Chondrocyte (in vitro differentiated cells): ENCODE measurements at regions not wholly inside any gene's neighbourhood (a gene's known extent, or its start where the extent isn't known, plus 50 kb on each side); places are given as distances from the start of the nearest gene placed in this dataset.

Source experiments
- DNase-seq: peaks from one replicate; pipeline ENCODE4 v3.0.0; 2021; ENCODE audit warnings: mixed read lengths, low spot score
- H3K27ac Mint-ChIP-seq: one replicate; pipeline ENCODE4 v1.8.0; 2021; ENCODE audit warnings: mild to moderate bottlenecking, moderate library complexity, mixed read lengths; ENCODE audit not compliant: unreplicated experiment
- H3K27me3 Mint-ChIP-seq: 2 replicates; pipeline ENCODE4 v1.8.0; 2021; ENCODE audit warnings: low read depth, mixed read lengths
- H3K36me3 Mint-ChIP-seq: 2 replicates; pipeline ENCODE4 v1.8.0; 2021; ENCODE audit warnings: low read depth, mixed read lengths
- H3K4me1 Mint-ChIP-seq: 2 replicates; pipeline ENCODE4 v1.8.0; 2021; ENCODE audit warnings: low read depth, mild to moderate bottlenecking, mixed read lengths
- H3K4me3 Mint-ChIP-seq: one replicate; pipeline ENCODE4 v1.8.0; 2021; ENCODE audit warnings: mild to moderate bottlenecking, moderate library complexity, mixed read lengths; ENCODE audit not compliant: unreplicated experiment
- H3K9me3 Mint-ChIP-seq: 2 replicates; pipeline ENCODE4 v1.8.0; 2021; ENCODE audit warnings: low read depth, mixed read lengths
- CTCF ChIP-seq: fragments of 200-600 bp; sonication (generic); IDR thresholded peaks from 2 replicates; pipeline ENCODE4 v1.5.0; 2021; ENCODE audit warnings: antibody characterized with exemption, mild to moderate bottlenecking, moderate library complexity

- peaks cover 3% of the 10 kb centered on the region for H3K9me3 Mint-ChIP-seq
- no peak overlapping the region for H3K4me3 Mint-ChIP-seq
- no peak overlapping the region for H3K27ac Mint-ChIP-seq
- no peaks in the 10 kb centered on the region for H3K27me3 Mint-ChIP-seq
- no peaks in the 10 kb centered on the region for H3K36me3 Mint-ChIP-seq
- TF ChIP-seq CTCF: no peak
- no peak for DNase-seq
- no peaks in the 10 kb centered on the region for H3K4me1 Mint-ChIP-seq
Measured at GRCh38 chr12:90173499-90174197, 465.0 kb upstream of the ATP2B1 start.

GRCh38 chr12:90172524-90172923, 463.9 kb upstream of the ATP2B1 start:
- no peak overlapping the region for H3K27ac Mint-ChIP-seq
- H3K9me3 Mint-ChIP-seq: peaks cover under 1% of the 10 kb centered on the region
- no peak overlapping the region for H3K4me3 Mint-ChIP-seq

GRCh38 chr12:90170740-90171139, 462.1 kb upstream of the ATP2B1 start:
- Mint-ChIP-seq H3K4me3 (no peak overlapping the region), H3K27me3 (no peaks in the 10 kb centered on the region), H3K4me1 (no peaks in the 10 kb centered on the region), H3K36me3 (no peaks in the 10 kb centered on the region), H3K9me3 (no peaks in the 10 kb centered on the region), H3K27ac (no peak overlapping the region)
- no peak for TF ChIP-seq CTCF
- DNase-seq: no peak

More at GRCh38 chr12:90172524-90172923, 463.9 kb upstream of the ATP2B1 start:
- no peak for DNase-seq
- H3K4me1 Mint-ChIP-seq: no peaks in the 10 kb centered on the region
- H3K27me3 Mint-ChIP-seq: no peaks in the 10 kb centered on the region
- no peaks in the 10 kb centered on the region for H3K36me3 Mint-ChIP-seq
- TF ChIP-seq CTCF: no peak

- Mint-ChIP-seq H3K27me3 (no peaks in the 10 kb centered on the region), H3K9me3 (peaks cover under 1% of the 10 kb centered on the region), H3K36me3 (no peaks in the 10 kb centered on the region), H3K27ac (no peak overlapping the region), H3K4me1 (no peaks in the 10 kb centered on the region), H3K4me3 (no peak overlapping the region)
- DNase-seq: no peak
- no peak for TF ChIP-seq CTCF
Measured at GRCh38 chr12:90167518-90168208, 459.0 kb upstream of the ATP2B1 start.

GRCh38 chr12:90166671-90167070, 458.0 kb upstream of the ATP2B1 start:
- no peak for TF ChIP-seq CTCF
- no peaks in the 10 kb centered on the region for H3K4me1 Mint-ChIP-seq
- H3K27me3 Mint-ChIP-seq: no peaks in the 10 kb centered on the region
- H3K9me3 Mint-ChIP-seq: peaks cover 8% of the 10 kb centered on the region
- H3K27ac Mint-ChIP-seq: no peak overlapping the region
- no peak overlapping the region for H3K4me3 Mint-ChIP-seq
- DNase-seq: no peak
- H3K36me3 Mint-ChIP-seq: no peaks in the 10 kb centered on the region
